GM12874 (cell line): ENCODE measurements at regions not wholly inside any gene's neighbourhood (a gene's known extent, or its start where the extent isn't known, plus 50 kb on each side); places are given as distances from the start of the nearest gene placed in this dataset.

ENCODE experiments used
- TF ChIP-seq, protein P1 (sequence below): IDR thresholded peaks from 2 replicates; pipeline ENCODE4 v1.5.1; 2011; ENCODE audit warnings: low read depth, mild to moderate bottlenecking, control low read depth, low read length, moderate library complexity; ENCODE audit not compliant: insufficient read depth

DNA sequence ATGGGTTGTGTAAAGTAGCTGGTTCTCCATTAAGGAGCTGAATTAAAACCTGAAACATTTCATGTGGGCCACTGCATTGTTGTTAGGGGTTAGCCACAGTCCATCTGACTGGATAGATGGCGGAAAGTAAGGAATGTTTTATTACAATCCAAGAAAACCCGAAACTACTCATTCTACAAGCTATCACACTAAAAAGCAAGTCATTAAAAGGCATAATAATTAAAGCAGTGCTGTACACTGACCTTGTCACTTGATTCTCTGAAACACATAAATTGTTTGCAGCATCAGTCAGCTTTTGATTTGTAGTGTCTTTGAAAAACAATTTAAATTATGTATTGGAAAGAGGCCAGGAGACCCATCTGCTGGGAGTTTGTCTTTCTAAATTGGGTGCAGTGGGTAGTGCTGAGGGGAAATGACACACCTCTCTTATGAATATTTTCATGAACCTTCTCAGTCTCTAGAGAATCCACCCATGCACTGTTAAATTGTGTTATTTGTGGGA lies 75.7 kb upstream of the ANK2 start:
- TF ChIP-seq, protein P1, sequence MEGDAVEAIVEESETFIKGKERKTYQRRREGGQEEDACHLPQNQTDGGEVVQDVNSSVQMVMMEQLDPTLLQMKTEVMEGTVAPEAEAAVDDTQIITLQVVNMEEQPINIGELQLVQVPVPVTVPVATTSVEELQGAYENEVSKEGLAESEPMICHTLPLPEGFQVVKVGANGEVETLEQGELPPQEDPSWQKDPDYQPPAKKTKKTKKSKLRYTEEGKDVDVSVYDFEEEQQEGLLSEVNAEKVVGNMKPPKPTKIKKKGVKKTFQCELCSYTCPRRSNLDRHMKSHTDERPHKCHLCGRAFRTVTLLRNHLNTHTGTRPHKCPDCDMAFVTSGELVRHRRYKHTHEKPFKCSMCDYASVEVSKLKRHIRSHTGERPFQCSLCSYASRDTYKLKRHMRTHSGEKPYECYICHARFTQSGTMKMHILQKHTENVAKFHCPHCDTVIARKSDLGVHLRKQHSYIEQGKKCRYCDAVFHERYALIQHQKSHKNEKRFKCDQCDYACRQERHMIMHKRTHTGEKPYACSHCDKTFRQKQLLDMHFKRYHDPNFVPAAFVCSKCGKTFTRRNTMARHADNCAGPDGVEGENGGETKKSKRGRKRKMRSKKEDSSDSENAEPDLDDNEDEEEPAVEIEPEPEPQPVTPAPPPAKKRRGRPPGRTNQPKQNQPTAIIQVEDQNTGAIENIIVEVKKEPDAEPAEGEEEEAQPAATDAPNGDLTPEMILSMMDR, result no peak

DNA sequence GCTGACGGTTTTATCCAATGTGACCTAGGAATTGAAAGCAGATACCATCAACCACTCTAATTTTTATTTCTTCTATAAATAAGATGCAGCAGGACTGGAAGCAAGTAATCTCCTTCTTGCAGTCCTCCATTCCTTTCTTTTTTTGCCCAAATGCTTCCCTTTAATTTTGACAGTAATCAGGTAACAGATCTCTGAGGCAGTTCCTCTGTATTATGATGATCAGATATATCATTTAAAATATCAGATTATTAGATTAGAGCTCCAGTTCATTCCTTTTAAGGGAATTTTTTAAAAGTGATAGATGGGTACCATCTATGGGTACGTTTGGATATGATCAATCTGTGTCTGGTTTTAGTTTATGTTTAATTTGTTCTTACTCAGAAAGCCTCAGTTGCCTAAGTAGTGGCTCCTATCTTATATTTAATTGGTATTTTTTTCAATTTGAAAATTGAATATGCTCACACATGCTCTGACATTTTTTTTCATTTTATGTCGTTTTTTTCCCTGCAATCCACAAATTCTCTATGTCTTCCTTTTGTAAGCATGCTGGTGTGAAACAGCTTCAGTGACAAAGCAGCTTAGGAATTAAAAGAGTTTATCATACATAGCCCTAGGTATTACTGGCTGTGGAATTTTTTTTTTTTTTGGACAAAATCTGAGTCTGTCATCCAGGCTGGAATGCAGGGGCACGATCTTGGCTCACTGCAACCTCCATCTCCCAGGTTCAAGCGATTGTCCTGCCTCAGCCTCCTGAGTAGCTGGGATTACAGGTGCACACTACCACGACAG lies 73.7 kb upstream of the ANK2 start:
- TF ChIP-seq, protein P1, result no peak

DNA sequence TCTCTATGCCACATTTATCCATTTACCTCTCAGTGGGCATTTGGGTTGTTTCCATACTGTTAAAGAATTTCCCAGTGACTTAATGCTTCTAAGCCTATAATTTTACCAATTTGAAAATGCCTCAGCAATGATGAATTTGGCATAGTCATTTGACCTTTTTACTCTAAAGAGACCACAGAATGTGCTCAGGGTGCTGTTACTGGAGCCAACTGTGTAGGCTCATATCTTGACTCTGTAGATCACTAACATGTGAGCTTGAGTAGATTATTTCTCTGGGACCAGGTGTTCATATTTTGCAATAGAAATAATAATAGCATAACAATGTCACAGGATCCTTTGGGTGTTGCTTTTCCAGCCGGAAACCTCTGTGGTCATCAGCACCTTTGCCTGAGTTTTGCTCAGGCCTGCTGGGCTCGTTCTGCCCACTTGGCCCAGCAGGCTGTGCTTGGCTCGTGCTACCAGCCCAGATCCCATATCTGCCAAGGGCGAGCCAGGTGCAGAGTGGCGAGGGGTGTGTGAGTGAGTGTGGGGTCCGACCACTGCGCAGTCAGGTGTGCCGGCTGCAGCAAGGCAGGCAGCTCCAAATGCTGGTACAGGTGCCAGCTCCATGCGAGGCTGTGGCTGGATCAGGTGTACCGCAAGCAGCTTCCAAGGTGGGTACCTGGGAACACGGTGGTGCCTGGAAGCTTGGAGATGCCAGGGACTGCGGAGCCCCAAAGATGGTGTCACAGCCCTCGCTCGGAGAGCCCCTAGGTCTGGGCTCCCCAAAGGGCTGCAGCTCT lies 70.6 kb upstream of the ANK2 start:
- TF ChIP-seq, protein P1, result no peak

DNA sequence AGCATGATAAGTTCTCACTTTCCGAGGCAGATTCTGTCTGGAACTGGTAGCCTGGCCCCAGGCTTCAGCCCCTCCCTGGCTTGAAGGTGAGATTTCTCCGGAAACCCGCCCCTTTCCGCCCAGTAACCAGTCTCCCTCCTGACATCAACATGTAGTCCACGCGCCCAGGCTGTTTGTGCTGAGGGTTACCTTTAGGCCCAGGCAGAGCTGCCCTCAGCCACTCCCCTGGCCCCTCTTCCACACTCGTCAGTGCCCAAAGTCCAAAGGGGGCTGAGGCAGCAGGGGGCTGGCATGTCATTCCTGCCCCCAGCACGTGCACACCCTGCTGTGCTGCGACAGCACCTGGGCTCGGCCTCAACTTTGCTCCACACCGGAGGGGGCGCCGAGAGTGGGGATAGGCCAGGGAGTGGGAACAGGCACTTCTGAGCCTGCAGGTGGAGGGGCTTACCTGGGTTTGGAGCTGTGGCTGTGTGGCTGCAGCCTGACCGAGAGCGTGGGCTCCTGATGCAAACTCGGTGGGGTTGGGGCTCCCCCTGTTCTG lies 69.5 kb upstream of the ANK2 start:
- TF ChIP-seq, protein P1, result no peak

DNA sequence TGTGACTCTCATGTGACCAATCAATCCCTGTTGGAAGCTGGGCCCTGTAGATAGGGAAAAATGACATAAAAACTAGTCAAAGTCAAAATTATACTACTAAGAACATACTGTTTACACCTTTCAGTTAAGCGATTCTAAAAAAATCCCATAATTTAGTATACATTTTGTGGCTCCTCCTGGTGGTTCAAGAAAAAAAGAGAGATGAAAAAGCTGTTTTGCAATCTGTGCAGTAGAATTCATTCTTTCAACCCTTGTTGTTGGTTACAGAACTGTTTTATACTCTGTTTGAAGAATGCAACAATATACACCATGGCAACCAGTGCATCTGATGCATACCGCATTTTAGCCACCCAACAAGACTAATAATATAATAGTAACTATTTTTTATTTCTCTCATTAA lies 66.8 kb upstream of the ANK2 start:
- TF ChIP-seq, protein P1, result no peak

DNA sequence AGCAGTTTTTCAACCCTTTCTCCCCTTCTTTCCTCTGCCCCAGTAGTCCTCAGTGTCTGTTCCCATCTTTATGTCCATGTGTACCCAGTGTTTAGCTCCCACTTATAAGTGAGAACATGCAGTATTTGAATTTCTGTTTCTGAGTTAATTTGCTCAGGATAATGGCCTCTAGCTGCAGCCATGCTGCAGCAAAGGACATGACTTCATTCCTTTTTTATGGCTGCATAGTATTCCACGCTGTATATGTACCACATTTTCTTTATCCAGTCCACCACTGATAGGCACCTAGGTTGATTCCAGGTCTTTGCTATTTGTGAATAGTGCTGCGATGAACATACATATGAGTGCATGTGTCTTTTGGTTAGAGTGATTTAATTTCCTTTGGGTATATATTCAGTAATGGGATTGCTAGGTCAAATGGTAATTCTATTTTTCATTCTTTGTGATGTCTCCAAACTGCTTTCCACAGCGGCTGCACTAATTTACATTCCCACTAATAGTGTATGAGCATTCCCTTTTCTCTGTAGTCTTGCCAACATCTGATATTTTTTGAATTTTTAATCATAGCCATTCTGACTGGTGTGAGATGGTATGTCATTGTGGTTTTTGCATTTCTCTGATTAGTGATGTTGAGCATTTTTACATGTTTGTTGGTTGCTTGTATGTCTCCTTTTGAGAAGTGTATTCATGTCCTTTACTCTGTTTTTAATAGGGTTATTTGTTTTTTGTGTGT lies 54.6 kb upstream of the ANK2 start:
- TF ChIP-seq, protein P1, result no peak
